IPS DF 6.9 (cell line): ENCODE measurements at regions not wholly inside any gene's neighbourhood (a gene's known extent, or its start where the extent isn't known, plus 50 kb on each side); places are given as distances from the start of the nearest gene placed in this dataset.

ENCODE experiments used
- DNase-seq: peaks from one replicate; pipeline ENCODE4 v3.0.0-alpha.2; 2013; ENCODE audit warnings: low read depth, low spot score
- H3K27ac ChIP-seq: one replicate; pipeline ENCODE4 v1.5.1; 2013; ENCODE audit warnings: low read length, control low read depth
- H3K27me3 ChIP-seq: 2 replicates; pipeline ENCODE4 v1.6.1; 2013; ENCODE audit warnings: mild to moderate bottlenecking, low read length; ENCODE audit not compliant: control insufficient read depth, insufficient read depth
- H3K36me3 ChIP-seq: 2 replicates; pipeline ENCODE4 v1.6.1; 2013; ENCODE audit warnings: low read length; ENCODE audit not compliant: control insufficient read depth, insufficient read depth
- H3K4me1 ChIP-seq: 2 replicates; pipeline ENCODE4 v1.6.1; 2013; ENCODE audit warnings: low read length; ENCODE audit not compliant: control insufficient read depth, insufficient read depth
- H3K4me3 ChIP-seq: 2 replicates; pipeline ENCODE4 v1.5.1; 2013; ENCODE audit warnings: mild to moderate bottlenecking, low read length
- H3K9me3 ChIP-seq: 2 replicates; pipeline ENCODE4 v1.6.1; 2013; ENCODE audit warnings: low read length, inconsistent platforms; ENCODE audit not compliant: control insufficient read depth, insufficient read depth
- WGBS: extraction: QIAGEN DNeasy Blood & Tissue Kit; methylation state at CpG from one replicate; pipeline ENCODE4 v1.1.7; 2013; ENCODE audit warnings: mixed read lengths, missing lambda C conversion rate; ENCODE audit not compliant: insufficient read length, insufficient coverage; 5-methylcytosine and 5-hydroxymethylcytosine counted together

- Histone ChIP-seq H3K9me3 (no peaks in the 10 kb centered on the region), H3K4me1 (no peaks in the 10 kb centered on the region), H3K4me3 (no peak overlapping the region), H3K36me3 (no peaks in the 10 kb centered on the region), H3K27ac (no peak overlapping the region), H3K27me3 (no peaks in the 10 kb centered on the region)
- no CpG with 5 or more reads among the region's 10 CpGs for WGBS
- DNase-seq = no peak
Measured at GRCh38 chr14:49946320-49947141, 53.6 kb downstream of the ARF6 start.

GRCh38 chr14:49947506-49947905, 54.6 kb downstream of the ARF6 start:
- no CpG with 5 or more reads among the region's 3 CpGs for WGBS
- H3K4me3 ChIP-seq = no peak overlapping the region
- no peak for DNase-seq
- H3K27me3 ChIP-seq = no peaks in the 10 kb centered on the region
- no peaks in the 10 kb centered on the region for H3K36me3 ChIP-seq
- no peaks in the 10 kb centered on the region for H3K4me1 ChIP-seq
- no peaks in the 10 kb centered on the region for H3K9me3 ChIP-seq
- H3K27ac ChIP-seq = no peak overlapping the region

- no peak for DNase-seq
- no peaks in the 10 kb centered on the region for H3K9me3 ChIP-seq
- no peaks in the 10 kb centered on the region for H3K27me3 ChIP-seq
- H3K27ac ChIP-seq = no peak overlapping the region
- no CpG with 5 or more reads among the region's 4 CpGs for WGBS
- no peaks in the 10 kb centered on the region for H3K4me1 ChIP-seq
- H3K4me3 ChIP-seq = no peak overlapping the region
- H3K36me3 ChIP-seq = no peaks in the 10 kb centered on the region
Measured at GRCh38 chr14:49950275-49951228, 57.7 kb downstream of the ARF6 start.

- H3K36me3 ChIP-seq = no peaks in the 10 kb centered on the region
- no peaks in the 10 kb centered on the region for H3K27me3 ChIP-seq
- no peaks in the 10 kb centered on the region for H3K9me3 ChIP-seq
- H3K4me3 ChIP-seq = no peak overlapping the region
- no peak for DNase-seq
- H3K4me1 ChIP-seq = no peaks in the 10 kb centered on the region
- H3K27ac ChIP-seq = no peak overlapping the region
- no CpG with 5 or more reads among the region's 1 CpG for WGBS
Measured at GRCh38 chr14:49951229-49951607, 58.3 kb downstream of the ARF6 start.

GRCh38 chr14:49951691-49952345, 58.9 kb downstream of the ARF6 start:
- H3K9me3 ChIP-seq = no peaks in the 10 kb centered on the region
- H3K4me3 ChIP-seq = no peak overlapping the region
- H3K27me3 ChIP-seq = no peaks in the 10 kb centered on the region
- no peaks in the 10 kb centered on the region for H3K4me1 ChIP-seq
- no CpG with 5 or more reads among the region's 3 CpGs for WGBS
- no peak overlapping the region for H3K27ac ChIP-seq
- H3K36me3 ChIP-seq = no peaks in the 10 kb centered on the region
- DNase-seq = no peak

GRCh38 chr14:49953196-49953595, 60.3 kb downstream of the ARF6 start:
- Histone ChIP-seq H3K36me3 (no peaks in the 10 kb centered on the region), H3K9me3 (no peaks in the 10 kb centered on the region), H3K27ac (no peak overlapping the region), H3K4me1 (no peaks in the 10 kb centered on the region), H3K4me3 (no peak overlapping the region), H3K27me3 (no peaks in the 10 kb centered on the region)
- DNase-seq = no peak

GRCh38 chr14:49954171-49954631, 61.3 kb downstream of the ARF6 start:
- Histone ChIP-seq H3K27me3 (no peaks in the 10 kb centered on the region), H3K36me3 (no peaks in the 10 kb centered on the region), H3K9me3 (no peaks in the 10 kb centered on the region), H3K27ac (no peak overlapping the region), H3K4me1 (no peaks in the 10 kb centered on the region), H3K4me3 (no peak overlapping the region)
- WGBS = no CpG with 5 or more reads among the region's 2 CpGs
- no peak for DNase-seq

GRCh38 chr14:49955024-49955423, 62.1 kb downstream of the ARF6 start:
- no peaks in the 10 kb centered on the region for H3K36me3 ChIP-seq
- no peaks in the 10 kb centered on the region for H3K9me3 ChIP-seq
- no peaks in the 10 kb centered on the region for H3K4me1 ChIP-seq
- no peak overlapping the region for H3K4me3 ChIP-seq
- H3K27me3 ChIP-seq = no peaks in the 10 kb centered on the region
- no peak for DNase-seq
- H3K27ac ChIP-seq = no peak overlapping the region

- no peaks in the 10 kb centered on the region for H3K9me3 ChIP-seq
- no peak for DNase-seq
- H3K4me1 ChIP-seq = no peaks in the 10 kb centered on the region
- H3K27ac ChIP-seq = no peak overlapping the region
- WGBS = no CpG with 5 or more reads among the region's 7 CpGs
- H3K27me3 ChIP-seq = no peaks in the 10 kb centered on the region
- no peak overlapping the region for H3K4me3 ChIP-seq
- H3K36me3 ChIP-seq = no peaks in the 10 kb centered on the region
Measured at GRCh38 chr14:49957089-49957852, 64.4 kb downstream of the ARF6 start.
